ENCODE measurements at regions not wholly inside any gene's neighbourhood (a gene's known extent, or its start where the extent isn't known, plus 50 kb on each side); places are given as distances from the start of the nearest gene placed in this dataset.

- TF ChIP-seq DEAF1 (CRISPR knock-in tag; IDR thresholded peaks at IDR 0.05) (0 out of 2 replicates have a peak, but pooled peaks have one; percentile 31), ELF1 (tag; IDR thresholded peaks at IDR 0.05) (peak; percentile 57), ELF2 (CRISPR knock-in tag; IDR thresholded peaks at IDR 0.05) (peak; percentile 57; the same call in 1 of the 2 replicates), NFE2L1 (tag; IDR thresholded peaks at IDR 0.05; ENCODE audit: borderline replicate concordance, low read depth) (no peak), RBM22 (IDR thresholded peaks at IDR 0.05; ENCODE audit: low read depth, low read length, poor library complexity, severe bottlenecking) (no peak), MAZ (CRISPR knock-in tag; conservative IDR thresholded peaks at IDR 0.05 in 1 of 2, IDR thresholded peaks at IDR 0.05 in 1 of 2) (0 out of 4 replicates have a peak, but pooled peaks of 1 of the 2 experiments have one; percentile 36), ZNF318 (IDR thresholded peaks at IDR 0.05; ENCODE audit: borderline replicate concordance in 1 of 2, low read depth in 1 of 2) (0 out of 4 replicates have a peak, but pooled peaks of 1 of the 2 experiments have one; percentile 52), NFIC (IDR thresholded peaks at IDR 0.05) (no peak), ZNF583 (CRISPR knock-in tag; IDR thresholded peaks at IDR 0.05) (peak; percentile 84; the same call in 1 of the 2 replicates), RBM17 (IDR thresholded peaks at IDR 0.05; ENCODE audit: borderline replicate concordance, low read depth, low read length) (no peak), ZNF668 (CRISPR knock-in tag; IDR thresholded peaks at IDR 0.05) (no peak), NR1H2 (CRISPR knock-in tag; IDR thresholded peaks at IDR 0.05) (no peak), ZBTB49 (CRISPR knock-in tag; IDR thresholded peaks at IDR 0.05; ENCODE audit: borderline replicate concordance) (no peak), CTBP1 (IDR thresholded peaks at IDR 0.05; ENCODE audit: borderline replicate concordance) (no peak)
Measured at GRCh38 chr5:173778152-173778782, 109.9 kb upstream of the CPEB4 start (continued).

Data from K562 (cell line).